ENCODE measurements at regions not wholly inside any gene's neighbourhood (a gene's known extent, or its start where the extent isn't known, plus 50 kb on each side); places are given as distances from the start of the nearest gene placed in this dataset.

- no peak for TF ChIP-seq CREB1 (CRISPR knock-in tag; IDR thresholded peaks at IDR 0.05; ENCODE audit: low read depth)
- no peak for TF ChIP-seq EZH2phosphoT487 (IDR thresholded peaks at IDR 0.05; ENCODE audit: unreplicated experiment)
- no peak for TF ChIP-seq CTCF (conservative IDR thresholded peaks at IDR 0.05; ENCODE audit: low read depth in 2 of 2)
- no peak for TF ChIP-seq POLR2AphosphoS5 (IDR thresholded peaks at IDR 0.05; ENCODE audit: low read depth)
- no peak for TF ChIP-seq JUNB (IDR thresholded peaks at IDR 0.05; ENCODE audit: unreplicated experiment)
- TF ChIP-seq, protein P1, sequence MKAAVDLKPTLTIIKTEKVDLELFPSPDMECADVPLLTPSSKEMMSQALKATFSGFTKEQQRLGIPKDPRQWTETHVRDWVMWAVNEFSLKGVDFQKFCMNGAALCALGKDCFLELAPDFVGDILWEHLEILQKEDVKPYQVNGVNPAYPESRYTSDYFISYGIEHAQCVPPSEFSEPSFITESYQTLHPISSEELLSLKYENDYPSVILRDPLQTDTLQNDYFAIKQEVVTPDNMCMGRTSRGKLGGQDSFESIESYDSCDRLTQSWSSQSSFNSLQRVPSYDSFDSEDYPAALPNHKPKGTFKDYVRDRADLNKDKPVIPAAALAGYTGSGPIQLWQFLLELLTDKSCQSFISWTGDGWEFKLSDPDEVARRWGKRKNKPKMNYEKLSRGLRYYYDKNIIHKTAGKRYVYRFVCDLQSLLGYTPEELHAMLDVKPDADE (IDR thresholded peaks at IDR 0.05): no peak
These were observed 1142.1 kb downstream of the FLRT2 start (continued) for GRCh38 chr14:86672080-86672479.

GRCh38 chr14:86665975-86666374 lies 1136.0 kb downstream of the FLRT2 start:
- H3F3A ChIP-seq (replicated peaks; ENCODE audit: low read depth): no peaks in the 10 kb centered on the region
- H3K79me2 ChIP-seq (replicated peaks; ENCODE audit: insufficient read depth): no peaks in the 10 kb centered on the region
- Mint-ChIP-seq H3K4me3 (no peak overlapping the region), H3K9me3 (no peaks in the 10 kb centered on the region), H3K4me1 (no peaks in the 10 kb centered on the region), H3K27ac (no peak overlapping the region), H3K36me3 (ENCODE audit: low read depth) (no peaks in the 10 kb centered on the region), H3K27me3 (ENCODE audit: insufficient read depth, low read depth, poor library complexity) (peaks cover 2% of the 10 kb centered on the region)
- H3K4me3 ChIP-seq: no peak overlapping the region
- no peak overlapping the region for H3K27ac ChIP-seq (ENCODE audit: low read depth)
- no peaks in the 10 kb centered on the region for H3K36me3 ChIP-seq (ENCODE audit: insufficient read depth)
- H3K27me3 ChIP-seq (ENCODE audit: insufficient read depth): no peaks in the 10 kb centered on the region
- H3K9me2 ChIP-seq (ENCODE audit: insufficient read depth): no peaks in the 10 kb centered on the region
- ATAC-seq: no peak
- no peaks in the 10 kb centered on the region for H4K20me1 ChIP-seq (replicated peaks; ENCODE audit: insufficient read depth)
- no peak overlapping the region for H2AFZ ChIP-seq
- no peaks in the 10 kb centered on the region for H3K4me1 ChIP-seq (ENCODE audit: insufficient read depth)
- no peak for DNase-seq (ENCODE audit: low spot score)
- H3K4me2 ChIP-seq: no peak overlapping the region
- TF ChIP-seq POLR2AphosphoS5 (IDR thresholded peaks at IDR 0.05; ENCODE audit: low read depth) (no peak), ZNF331 (CRISPR knock-in tag; IDR thresholded peaks at IDR 0.05; ENCODE audit: low read depth) (no peak), STAT1 (IDR thresholded peaks at IDR 0.05; ENCODE audit: unreplicated experiment) (no peak), NANOG (IDR thresholded peaks at IDR 0.05; ENCODE audit: borderline replicate concordance) (no peak), ZNF114 (CRISPR knock-in tag; IDR thresholded peaks at IDR 0.05) (no peak), EZH2 (IDR thresholded peaks at IDR 0.05; ENCODE audit: low read depth, unreplicated experiment) (no peak), CTCF (conservative IDR thresholded peaks at IDR 0.05; ENCODE audit: low read depth in 2 of 2) (no peak), EZH2phosphoT487 (IDR thresholded peaks at IDR 0.05; ENCODE audit: unreplicated experiment) (no peak)
- TF ChIP-seq, protein P1 (IDR thresholded peaks at IDR 0.05): no peak
- TF ChIP-seq, protein P2, sequence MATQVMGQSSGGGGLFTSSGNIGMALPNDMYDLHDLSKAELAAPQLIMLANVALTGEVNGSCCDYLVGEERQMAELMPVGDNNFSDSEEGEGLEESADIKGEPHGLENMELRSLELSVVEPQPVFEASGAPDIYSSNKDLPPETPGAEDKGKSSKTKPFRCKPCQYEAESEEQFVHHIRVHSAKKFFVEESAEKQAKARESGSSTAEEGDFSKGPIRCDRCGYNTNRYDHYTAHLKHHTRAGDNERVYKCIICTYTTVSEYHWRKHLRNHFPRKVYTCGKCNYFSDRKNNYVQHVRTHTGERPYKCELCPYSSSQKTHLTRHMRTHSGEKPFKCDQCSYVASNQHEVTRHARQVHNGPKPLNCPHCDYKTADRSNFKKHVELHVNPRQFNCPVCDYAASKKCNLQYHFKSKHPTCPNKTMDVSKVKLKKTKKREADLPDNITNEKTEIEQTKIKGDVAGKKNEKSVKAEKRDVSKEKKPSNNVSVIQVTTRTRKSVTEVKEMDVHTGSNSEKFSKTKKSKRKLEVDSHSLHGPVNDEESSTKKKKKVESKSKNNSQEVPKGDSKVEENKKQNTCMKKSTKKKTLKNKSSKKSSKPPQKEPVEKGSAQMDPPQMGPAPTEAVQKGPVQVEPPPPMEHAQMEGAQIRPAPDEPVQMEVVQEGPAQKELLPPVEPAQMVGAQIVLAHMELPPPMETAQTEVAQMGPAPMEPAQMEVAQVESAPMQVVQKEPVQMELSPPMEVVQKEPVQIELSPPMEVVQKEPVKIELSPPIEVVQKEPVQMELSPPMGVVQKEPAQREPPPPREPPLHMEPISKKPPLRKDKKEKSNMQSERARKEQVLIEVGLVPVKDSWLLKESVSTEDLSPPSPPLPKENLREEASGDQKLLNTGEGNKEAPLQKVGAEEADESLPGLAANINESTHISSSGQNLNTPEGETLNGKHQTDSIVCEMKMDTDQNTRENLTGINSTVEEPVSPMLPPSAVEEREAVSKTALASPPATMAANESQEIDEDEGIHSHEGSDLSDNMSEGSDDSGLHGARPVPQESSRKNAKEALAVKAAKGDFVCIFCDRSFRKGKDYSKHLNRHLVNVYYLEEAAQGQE (IDR thresholded peaks at IDR 0.05; ENCODE audit: unreplicated experiment): no peak

Measured in GM23338 (cell line).